GM20431 (cell line): ENCODE measurements at regions not wholly inside any gene's neighbourhood (a gene's known extent, or its start where the extent isn't known, plus 50 kb on each side); places are given as distances from the start of the nearest gene placed in this dataset.

Experiments used
- in situ Hi-C: fragments of 300-500 bp; cut with MseI, MboI; formaldehyde crosslinking; loops from one replicate; pipeline ENCODE4 v1.15.0; 2020; ENCODE audit warnings: low sequenced_read_pairs; ENCODE audit not compliant: unreplicated experiment

DNA sequence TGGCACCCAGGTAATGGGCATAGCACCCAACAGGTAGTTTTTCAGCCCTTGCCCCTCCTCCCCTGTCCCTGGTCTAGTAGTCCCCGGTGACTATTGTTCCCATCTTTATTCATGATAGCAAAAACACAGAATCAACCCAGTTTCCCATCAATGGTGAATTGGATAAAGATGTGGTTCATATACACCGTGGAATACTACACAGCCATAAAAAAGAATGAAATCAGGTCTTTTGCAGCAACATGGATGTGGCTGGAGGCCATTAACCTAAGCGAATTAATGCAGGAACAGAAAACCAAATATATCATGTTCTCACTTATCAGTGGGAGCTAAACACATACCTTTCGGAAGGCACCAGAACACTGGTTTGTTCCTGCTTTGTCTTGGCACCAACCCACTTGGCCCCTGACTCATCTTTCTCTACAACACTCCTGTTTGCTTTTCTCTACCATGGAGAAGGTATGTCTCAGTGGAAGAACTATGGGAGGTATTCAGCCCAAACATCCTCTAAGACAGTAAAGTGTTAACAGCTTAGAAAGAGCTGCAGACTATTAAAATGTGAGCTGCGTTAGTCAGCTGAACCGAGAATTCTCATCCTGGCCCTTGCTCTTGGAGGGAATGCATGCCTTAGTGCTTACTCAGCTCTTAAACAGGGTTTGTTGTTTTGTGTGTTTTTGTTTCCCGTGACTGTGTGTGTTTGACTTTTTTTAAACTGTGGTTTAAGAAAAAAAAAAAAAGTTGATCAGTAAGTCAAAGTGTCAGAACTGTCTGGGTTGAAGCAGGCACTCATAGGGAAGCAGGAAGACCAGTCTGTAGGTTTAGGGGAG, 203.0 kb downstream of the TOMM20 start:
- in situ Hi-C loops, result no loop called here

DNA sequence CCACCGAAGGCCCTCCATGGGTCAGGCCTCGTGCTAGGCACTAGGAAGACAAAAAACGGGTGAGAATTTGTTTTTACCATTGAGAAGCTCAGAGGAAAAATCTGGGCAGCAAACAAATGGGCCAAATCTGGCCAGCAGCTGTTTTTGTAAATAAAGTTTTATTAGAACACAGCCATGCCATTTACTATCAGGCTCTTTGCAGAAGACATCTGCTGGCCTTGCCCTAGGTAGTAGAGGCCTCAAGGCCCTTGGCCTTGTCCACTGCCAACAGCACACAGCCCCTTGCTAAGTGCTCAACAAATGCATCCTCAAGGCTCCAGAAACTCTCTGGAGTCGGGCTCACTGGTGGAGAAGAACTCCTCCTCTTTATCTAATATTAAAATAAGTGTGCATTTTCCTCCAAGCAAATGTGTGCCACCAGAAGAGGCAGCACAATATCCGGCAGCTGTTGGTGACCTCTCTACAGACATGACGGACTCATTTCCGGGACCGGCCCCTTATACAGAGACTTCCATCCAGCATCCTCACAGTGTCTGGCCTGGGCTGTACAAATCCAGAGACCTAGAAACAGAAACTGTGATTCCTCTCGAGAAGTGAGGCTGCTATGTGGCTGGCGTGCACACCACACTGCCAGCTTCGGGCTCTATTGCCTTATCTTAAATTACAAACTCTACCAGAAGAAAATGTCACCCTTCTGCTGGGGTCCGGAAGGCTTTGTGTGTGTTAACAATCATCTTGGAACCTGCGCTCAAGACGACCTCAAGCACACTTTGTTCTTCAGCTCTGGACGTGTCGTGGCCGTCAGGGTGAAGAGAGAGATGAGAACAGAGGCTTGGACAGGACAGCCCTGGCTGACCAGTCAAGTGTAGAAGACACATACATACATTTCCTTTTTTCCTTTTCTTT, 203.9 kb downstream of the TOMM20 start:
- in situ Hi-C loops, result no loop called here

DNA sequence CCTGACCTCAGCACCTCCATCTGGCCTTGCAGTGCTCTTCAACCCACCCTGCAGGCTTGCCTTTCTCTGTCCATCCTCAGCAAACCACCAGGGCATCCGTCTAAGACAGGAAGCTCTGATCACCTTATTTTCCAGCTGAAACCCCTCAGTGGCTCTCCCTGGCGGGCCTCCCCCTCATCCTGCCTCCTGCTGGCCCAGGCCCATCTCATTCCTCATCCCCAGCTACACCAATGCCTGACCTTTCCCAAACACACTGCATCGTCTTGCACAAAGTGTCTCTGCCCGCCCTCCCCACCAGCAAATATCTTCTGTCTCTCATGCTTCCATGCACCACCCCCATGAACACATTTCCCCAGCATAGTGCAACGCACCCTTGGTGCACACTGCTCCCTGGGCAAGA, 205.0 kb downstream of the TOMM20 start:
- in situ Hi-C loops, result no loop called here

DNA sequence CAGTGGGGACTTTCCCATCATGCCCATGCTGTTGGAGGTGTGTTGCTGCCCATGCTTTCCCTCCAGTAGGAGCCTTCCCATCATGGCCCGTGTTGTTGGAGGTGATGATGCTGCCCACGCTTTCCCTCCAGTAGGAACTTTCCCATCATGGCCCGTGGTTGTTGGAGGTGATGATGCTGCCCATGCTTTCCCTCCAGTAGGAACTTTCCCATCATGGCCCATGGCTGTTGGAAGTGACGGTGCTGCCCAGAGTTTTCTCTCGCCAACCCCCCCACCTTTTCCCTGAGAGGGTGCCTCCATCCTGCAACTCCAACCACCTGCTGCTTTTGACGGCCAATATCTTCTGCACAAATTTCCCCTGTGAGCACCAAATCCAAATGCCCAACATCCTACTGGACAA, 205.7 kb downstream of the TOMM20 start:
- in situ Hi-C loops, result no loop called here

DNA sequence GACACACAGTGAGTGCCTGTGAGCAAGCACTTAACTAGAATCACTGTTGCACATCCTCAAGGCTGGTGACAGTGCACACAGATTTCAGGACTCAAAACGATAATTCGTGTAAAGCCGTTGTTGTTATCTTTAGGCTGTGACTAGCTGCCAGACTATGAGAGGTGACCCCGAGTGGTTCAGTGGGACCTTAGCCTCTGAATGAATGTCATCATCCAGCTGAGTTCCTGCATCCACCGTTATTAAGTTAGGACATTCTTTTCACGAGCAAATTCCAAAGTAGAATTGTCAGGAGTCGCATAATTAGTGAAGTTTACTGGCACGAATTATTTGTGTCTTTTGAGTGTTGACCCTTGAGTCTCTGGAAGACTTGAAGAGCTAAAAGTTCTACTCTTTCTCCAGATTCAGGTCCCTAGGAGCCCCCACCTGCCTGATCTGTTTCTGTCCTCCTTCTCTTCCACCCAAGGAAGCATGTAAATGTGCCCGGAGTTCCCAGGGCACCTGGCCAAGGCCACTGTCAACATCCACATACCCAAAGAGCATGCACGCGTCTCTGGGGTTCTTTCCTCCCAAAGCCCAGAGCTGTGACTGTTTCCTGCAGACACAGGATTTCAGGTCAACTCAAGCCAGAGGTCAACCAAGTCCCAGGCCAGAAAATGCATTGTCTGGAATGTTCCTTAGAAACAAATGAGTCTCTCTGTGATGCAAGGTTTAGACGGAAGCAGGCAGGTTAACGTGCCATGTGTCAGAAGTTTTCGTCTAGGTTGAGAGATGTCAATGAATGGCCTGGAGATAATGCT, 207.2 kb downstream of the TOMM20 start:
- in situ Hi-C loops, result no loop called here

DNA sequence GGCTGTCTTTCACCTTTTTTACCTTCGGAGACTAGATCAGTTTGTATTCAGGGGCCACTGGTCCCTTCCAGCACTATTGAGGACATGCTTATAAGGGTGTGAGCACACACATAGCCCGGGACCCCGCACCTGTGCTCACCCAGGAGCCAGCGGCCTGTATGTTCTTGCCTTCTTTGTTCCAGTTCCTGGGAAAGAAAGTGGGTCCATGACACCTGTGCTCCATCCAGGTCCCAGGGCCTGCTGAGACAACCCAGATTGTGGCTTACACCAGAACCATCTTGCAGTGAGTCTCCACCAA, 207.8 kb downstream of the TOMM20 start:
- in situ Hi-C loops, result no loop called here

DNA sequence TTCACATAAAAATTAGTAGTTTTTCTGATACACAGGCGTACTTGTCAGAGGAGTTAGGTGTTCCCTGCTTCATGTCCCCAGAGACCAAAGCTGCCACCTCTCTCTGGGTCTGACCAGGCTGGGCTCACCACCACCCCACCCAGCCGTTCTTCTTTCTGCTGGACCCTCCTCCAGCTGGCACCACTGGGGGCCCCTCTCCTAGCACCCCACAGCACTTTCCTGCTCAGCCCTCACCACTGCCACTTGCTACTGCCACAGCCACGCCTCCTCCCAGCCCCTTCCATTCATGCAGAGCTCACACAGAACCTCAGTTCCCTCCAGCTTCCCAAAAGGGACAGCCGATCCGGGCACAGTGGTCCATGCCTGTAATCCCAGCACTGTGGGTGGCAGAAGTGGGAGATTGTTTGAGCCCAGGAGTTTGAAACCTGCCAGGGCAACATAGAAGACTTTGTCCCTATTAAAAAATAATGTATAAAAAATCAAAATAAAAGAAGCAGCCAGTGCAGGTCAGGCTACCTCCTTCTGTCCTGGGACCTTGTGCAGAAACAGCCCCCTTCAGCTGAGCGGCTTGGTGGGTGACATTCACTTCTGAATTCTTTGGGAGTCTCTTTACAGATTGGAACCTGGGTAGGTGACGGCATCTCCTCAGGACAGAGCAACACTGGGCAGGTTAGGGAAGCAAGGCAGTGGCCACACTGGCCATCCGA, 208.3 kb downstream of the TOMM20 start:
- in situ Hi-C loops, result no loop called here

DNA sequence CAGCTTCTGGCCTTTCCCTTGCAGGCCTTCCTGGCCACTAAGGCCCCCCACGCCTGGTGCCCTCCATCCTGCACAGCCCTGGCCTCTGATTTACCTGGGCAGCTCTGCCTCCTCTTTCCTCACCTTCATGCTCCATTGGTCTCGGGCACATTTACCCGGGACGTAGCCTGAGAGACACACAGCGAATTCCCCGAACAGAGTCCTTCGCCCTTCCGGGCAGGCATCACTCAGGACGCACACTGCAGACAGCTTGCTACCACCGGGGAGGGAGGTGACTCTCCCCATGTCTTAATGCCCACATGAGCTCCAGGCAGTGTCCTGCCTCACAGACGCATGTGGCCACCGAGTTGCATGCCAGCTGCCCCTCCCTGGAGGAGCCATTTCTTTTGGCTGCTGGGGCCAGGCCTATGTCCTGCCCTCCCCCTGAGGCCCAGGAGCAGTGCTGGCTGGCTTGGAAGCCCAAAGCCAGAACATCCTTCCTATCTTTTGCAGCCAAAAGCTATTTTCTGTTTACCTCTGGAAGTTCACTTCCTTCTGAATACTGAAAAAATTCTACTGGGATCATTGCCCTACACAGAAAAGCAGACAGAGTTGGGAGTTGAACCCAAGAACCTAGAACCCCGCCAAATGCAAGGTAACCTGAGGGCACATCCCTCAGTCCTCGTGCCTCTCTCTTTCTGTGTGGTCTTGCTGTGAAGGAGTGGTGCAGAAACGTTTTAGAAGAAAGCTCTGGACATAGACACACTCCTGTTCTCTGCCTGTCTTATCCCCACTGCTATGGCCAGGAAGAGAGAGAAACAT, 209.5 kb downstream of the TOMM20 start:
- in situ Hi-C loops, result no loop called here

DNA sequence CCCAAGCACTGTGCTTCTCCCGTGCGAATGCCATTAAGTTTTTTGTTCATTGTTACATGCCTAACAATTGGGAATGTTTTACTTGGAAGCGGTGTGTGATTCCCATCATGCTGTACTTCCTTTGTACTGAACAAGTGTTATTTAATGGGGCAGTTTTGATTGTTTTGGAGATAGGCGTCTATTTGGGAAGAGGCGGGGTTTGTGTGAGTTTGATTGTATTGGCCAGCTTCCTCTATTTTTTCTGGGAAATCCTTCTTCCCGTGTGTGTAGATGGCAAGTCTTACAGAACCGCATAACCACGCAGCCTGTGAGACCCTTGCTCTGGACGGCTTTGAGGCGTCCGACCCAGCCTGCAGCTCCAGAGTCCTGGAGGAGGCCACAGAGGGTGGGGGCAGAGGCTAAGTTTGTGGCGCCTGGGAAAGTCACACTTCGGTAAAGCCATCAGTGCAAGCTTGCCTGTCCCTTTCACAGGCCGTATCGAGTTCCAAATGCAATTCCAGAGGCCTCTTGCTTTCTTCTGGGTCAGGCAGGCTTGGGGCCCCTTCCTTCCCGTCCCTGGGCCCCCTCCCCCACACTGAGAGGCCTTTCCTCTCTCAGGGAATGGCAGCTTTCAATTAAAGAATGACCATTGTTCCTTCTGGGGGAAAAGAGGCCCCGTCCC, 210.3 kb downstream of the TOMM20 start:
- in situ Hi-C loops, result no loop called here

DNA sequence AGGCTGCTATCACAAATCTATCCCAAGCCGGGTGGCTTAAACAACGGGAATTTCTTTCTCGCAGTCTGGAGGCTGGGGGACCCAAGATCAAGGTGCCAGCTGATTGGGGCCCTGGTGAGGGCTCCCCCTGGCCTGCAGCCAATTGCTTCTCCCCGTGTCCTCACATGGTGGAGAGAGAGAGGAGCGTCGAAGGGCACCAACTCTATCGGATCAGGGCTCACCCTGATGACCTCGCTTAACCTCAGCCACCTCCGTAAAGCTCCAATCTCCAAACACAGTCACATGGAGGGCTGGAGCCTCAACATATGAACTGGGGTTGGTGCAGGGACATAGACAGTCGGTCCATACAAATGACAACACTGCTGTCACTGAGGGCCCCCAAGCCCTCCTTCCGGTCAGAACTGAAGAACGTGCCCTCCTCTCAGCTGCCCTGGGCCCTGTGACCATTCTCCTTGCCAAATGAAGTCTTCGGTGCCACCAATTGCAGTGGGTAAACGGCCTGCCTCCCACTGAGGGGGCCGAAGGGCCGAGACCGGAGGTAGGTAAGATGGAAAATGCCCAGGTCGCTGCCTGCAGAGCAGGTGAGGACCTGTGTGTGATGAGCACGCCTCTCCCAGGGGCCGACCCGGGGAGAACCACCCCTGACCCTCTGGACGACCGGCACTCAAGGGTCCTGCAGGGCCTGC, 211.0 kb downstream of the TOMM20 start:
- in situ Hi-C loops, result no loop called here

DNA sequence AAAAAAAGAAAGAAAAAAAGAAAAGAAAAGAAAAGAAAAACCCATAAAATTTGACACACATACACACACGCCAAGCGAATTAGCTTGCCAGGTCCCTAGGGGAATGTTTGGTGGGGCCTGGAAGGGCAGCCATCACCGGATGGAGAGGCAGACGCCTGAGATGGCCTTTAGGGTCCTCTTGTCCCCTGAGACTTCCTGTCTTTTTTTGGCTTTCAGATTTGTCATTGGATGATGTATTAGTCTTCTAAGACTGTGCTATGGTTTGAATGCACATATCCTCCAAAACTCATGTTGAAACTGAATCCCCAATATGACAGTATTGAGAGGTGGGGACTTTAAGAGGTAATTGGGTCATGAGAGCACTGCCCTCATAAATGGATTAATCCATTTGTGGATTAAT, 211.8 kb downstream of the TOMM20 start:
- in situ Hi-C loops, result no loop called here

DNA sequence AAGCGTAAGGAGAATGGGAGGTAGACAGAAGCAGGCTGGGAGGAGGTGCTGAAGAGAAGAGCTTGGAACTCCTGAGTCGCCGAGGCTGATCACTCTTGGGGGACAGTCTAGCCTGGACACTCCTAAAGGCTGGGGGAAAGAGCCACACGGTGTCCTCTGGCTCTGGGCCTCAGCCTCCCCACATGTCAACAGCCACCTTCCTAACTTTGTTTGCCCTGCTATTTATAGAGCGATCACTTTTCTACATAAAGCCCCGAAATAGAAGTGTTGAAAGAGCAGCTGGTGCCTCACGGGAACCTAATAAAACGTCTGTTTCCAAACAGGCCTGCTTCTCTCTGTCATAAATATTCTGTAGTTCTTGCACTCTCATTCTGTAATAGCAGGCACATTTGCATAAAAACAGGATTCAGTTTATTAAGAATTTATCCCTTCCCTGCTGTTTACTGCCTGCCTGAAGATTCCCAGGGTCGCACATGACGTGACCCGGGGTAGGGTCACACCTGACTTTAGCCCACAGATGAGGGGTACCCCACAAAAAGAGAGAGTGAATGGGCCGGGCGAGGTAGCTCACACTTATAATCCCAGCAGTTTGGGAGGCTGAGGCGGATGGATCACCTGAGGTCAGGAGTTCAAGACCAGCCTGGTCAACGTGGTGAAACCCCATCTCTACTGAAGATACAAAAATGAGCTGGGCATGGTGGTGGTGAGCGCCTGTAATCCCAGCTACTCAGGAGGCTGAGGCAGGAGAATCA, 212.5 kb downstream of the TOMM20 start:
- in situ Hi-C loops, result no loop called here

DNA sequence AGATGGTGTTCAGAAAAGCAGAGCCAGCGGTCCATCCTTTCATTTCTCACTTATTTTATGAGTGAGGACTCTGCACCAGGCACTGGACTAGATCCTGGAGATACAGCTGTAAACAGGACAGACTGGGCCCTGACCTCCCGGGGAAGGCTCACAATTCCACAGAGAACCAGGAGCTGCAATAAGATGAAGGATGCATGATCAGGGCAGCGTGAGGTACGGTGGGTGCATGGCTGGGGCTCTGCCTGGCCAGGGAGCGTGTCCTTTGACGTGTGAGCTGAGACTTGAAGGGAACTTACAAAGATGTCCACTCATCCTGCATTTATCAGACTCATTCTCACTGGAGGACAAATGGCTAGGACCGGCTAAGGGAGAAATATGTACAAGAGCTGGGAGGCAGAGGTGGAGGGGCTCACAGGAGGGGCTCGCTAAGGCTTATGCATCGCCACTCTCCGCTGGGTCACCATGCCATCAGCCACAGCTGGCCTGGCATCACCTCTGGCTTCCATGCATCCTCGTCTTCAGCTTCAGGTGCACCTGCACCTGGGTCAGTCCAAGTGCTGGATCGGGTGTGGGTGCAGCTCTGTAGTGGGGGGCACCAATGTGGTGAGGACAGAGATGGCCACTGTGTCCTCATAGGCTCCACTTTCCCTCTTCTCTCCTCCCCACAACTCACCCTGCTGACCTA, 213.9 kb downstream of the TOMM20 start:
- in situ Hi-C loops, result no loop called here

DNA sequence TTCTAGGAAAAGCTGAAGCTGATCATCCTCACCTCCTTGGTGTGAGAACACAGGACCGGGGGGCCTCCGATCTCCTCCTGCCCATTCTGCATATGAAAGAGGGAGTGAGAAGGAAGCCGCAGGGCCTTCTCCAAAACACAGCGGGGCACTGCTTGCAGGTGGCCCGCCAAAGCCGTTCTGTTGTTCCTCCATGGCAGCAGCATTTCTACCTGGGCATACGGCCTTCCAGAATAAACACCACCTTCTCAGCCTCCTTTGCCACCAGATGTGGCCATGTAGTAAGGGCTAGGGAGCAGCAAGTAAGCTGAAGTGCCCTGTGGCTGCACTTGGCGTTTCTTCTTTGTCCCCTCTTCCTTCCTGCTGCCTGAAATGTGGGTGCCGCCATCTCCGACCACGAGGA, 214.9 kb downstream of the TOMM20 start:
- in situ Hi-C loops, result no loop called here

DNA sequence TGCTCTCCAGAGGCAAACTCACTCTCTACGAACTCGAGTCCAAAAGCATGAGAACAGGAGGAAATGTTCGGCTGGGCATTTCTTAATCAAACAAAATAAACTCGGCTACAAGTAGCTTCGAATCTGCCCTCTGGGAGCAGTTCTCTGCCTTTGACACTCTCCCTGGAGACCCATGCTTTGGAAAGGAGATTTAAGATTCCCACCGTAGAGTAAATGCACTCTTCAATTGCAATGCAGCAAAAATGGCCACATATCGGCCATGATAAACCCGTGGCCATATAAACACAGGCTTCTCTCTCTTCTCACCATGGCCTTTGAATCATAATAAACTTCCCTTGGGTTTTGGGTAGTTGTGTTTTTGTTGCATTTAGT, 215.4 kb downstream of the TOMM20 start:
- in situ Hi-C loops, result no loop called here

DNA sequence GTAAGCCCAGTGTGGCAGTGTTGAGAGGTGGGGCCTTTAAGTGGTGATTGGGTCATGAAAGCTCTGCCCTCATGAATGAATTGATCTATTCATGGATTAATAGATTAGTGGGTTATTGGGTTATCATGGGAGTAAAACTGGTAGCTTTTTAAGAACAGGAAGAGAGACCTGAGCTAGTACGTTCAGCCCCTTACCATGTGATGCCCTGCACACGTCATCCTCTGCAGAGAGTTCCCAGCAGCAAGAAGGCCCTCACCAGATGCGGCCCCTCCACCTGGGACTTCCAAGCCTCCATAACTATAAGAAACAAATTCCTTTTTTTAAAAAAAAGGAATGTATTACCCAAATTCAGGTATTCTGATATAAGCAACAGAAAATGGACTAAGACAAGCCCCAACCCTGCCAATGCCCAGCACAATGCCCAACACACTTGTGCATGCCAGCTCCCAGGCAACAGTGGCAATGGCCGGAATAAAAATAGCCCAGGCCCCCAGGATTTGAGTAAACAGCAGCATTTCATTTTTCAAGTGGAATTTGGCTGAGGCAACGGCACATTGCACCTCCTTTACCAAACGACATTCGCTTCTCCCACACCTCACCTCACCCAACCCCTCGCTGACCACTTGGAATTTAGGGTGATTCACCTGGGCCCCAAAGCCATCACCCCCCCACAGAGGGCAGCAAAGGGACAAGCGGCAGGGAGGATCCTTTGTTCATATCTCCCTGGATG, 215.9 kb downstream of the TOMM20 start:
- in situ Hi-C loops, result no loop called here
